DMS153 (cell line): ENCODE measurements at regions not wholly inside any gene's neighbourhood (a gene's known extent, or its start where the extent isn't known, plus 50 kb on each side); places are given as distances from the start of the nearest gene placed in this dataset.
"Not testable (repeated sequence)": the region's sequence is repeated elsewhere in the genome, so short reads cannot be mapped to it uniquely, and the experiment has no call there.

Experiments used
- DNase-seq: peaks from one replicate; lab custom pipeline; 2025; lab: John Stamatoyannopoulos, UW

GRCh38 chr4:77220828-77221613, 64.0 kb downstream of the CCNG2 start:
- DNase-seq, result no peak

GRCh38 chr4:77225022-77225421, 68.0 kb downstream of the CCNG2 start:
- no peak for DNase-seq

- no peak for DNase-seq
These were observed 70.1 kb downstream of the CCNG2 start for GRCh38 chr4:77226939-77227705.

GRCh38 chr4:77229433-77229832, 72.4 kb downstream of the CCNG2 start:
- DNase-seq, result no peak

- DNase-seq, result no peak
These were observed 75.6 kb downstream of the CCNG2 start for GRCh38 chr4:77232653-77233052.

- DNase-seq, result no peak
These were observed 78.4 kb downstream of the CCNG2 start for GRCh38 chr4:77235289-77235854.

- DNase-seq, result no peak
These were observed 79.8 kb downstream of the CCNG2 start for GRCh38 chr4:77236806-77237205.

GRCh38 chr4:77240469-77241066, 83.6 kb downstream of the CCNG2 start:
- DNase-seq, result peak; percentile 9

- DNase-seq, result no peak
These were observed 91.8 kb downstream of the CCNG2 start for GRCh38 chr4:77248805-77249204.

GRCh38 chr4:77251751-77252150, 94.7 kb downstream of the CCNG2 start:
- no peak for DNase-seq

- DNase-seq, result no peak
These were observed 106.2 kb downstream of the CCNG2 start for GRCh38 chr4:77263247-77263646.

- not testable (repeated sequence) for DNase-seq
These were observed 107.0 kb downstream of the CCNG2 start for GRCh38 chr4:77263976-77264375.

- DNase-seq, result no peak
These were observed 107.8 kb downstream of the CCNG2 start for GRCh38 chr4:77264826-77265225.

- no peak for DNase-seq
These were observed 111.1 kb downstream of the CCNG2 start for GRCh38 chr4:77268108-77268507.

- no peak for DNase-seq
These were observed 112.5 kb downstream of the CCNG2 start for GRCh38 chr4:77269505-77269904.

- DNase-seq, result no peak
These were observed 116.4 kb downstream of the CCNG2 start for GRCh38 chr4:77273412-77273811.

GRCh38 chr4:77279114-77279513, 122.1 kb downstream of the CCNG2 start:
- DNase-seq, result not testable (repeated sequence)

- DNase-seq, result no peak
These were observed 125.3 kb downstream of the CCNG2 start for GRCh38 chr4:77282305-77282704.

GRCh38 chr4:77284036-77284435, 127.0 kb downstream of the CCNG2 start:
- DNase-seq, result no peak

- no peak for DNase-seq
These were observed 129.9 kb downstream of the CCNG2 start for GRCh38 chr4:77286906-77287305.

GRCh38 chr4:77293426-77293825, 136.4 kb downstream of the CCNG2 start:
- no peak for DNase-seq

- DNase-seq, result peak; percentile 2
These were observed 144.0 kb downstream of the CCNG2 start for GRCh38 chr4:77300996-77301395.

GRCh38 chr4:77305766-77306165, 148.8 kb downstream of the CCNG2 start:
- DNase-seq, result no peak
